ENCODE measurements at regions not wholly inside any gene's neighbourhood (a gene's known extent, or its start where the extent isn't known, plus 50 kb on each side); places are given as distances from the start of the nearest gene placed in this dataset.
A peak's percentile ranks its signal among the peaks of the same experiment; 100 is the strongest.

- Mint-ChIP-seq H3K36me3 (ENCODE audit: insufficient read depth, unreplicated experiment) (no peaks in the 10 kb centered on the region), H3K9me3 (ENCODE audit: unreplicated experiment) (no peaks in the 10 kb centered on the region), H3K27me3 (ENCODE audit: insufficient read depth, unreplicated experiment) (no peaks in the 10 kb centered on the region), H3K4me1 (ENCODE audit: insufficient read depth, unreplicated experiment) (no peaks in the 10 kb centered on the region), H3K27ac (ENCODE audit: low read depth, unreplicated experiment) (no peak overlapping the region), H3K4me3 (ENCODE audit: unreplicated experiment) (no peak overlapping the region)
- DNase-seq (ENCODE audit: unreplicated experiment): no peak
- intact Hi-C loops (cut with micrococcal nuclease): no loop called here
- no peak for TF ChIP-seq CTCF (IDR thresholded peaks at IDR 0.05; ENCODE audit: unreplicated experiment)
- ChIA-PET CTCF (interaction anchor here (1.1 kb wide), 1 partner anchor 73 kb away, joined by 5 read pairs; no protein-coding TSS in a partner anchor), POLR2A (no interaction called here)
- BruUV-seq (replicated peaks): no TSS peak
These were observed 56.8 kb upstream of the ALDH1B1 start for GRCh38 chr9:38335686-38336085.

- intact Hi-C loops (cut with micrococcal nuclease): no loop called here
- H3K4me1 Mint-ChIP-seq (ENCODE audit: insufficient read depth, unreplicated experiment): no peaks in the 10 kb centered on the region
- peak; percentile 31 for DNase-seq (ENCODE audit: unreplicated experiment)
- ChIA-PET CTCF (interaction anchor here (0.6 to 1.6 kb wide), 2 partner anchors 9 to 157 kb away, joined by 3 read pairs; no protein-coding TSS in a partner anchor), POLR2A (interaction anchor here (0.6 kb wide), 1 partner anchor 119 kb away, joined by 3 read pairs; no protein-coding TSS in a partner anchor)
- BruUV-seq (replicated peaks): no TSS peak
- no peaks in the 10 kb centered on the region for H3K9me3 Mint-ChIP-seq (ENCODE audit: unreplicated experiment)
- H3K36me3 Mint-ChIP-seq (ENCODE audit: insufficient read depth, unreplicated experiment): no peaks in the 10 kb centered on the region
- H3K27me3 Mint-ChIP-seq (ENCODE audit: insufficient read depth, unreplicated experiment): peaks cover 4% of the 10 kb centered on the region
- no peak overlapping the region for H3K27ac Mint-ChIP-seq (ENCODE audit: low read depth, unreplicated experiment)
- no peak overlapping the region for H3K4me3 Mint-ChIP-seq (ENCODE audit: unreplicated experiment)
- TF ChIP-seq CTCF (IDR thresholded peaks at IDR 0.05; ENCODE audit: unreplicated experiment): peak; percentile 17
These were observed 58.3 kb upstream of the ALDH1B1 start for GRCh38 chr9:38334234-38334633.

- DNase-seq (ENCODE audit: unreplicated experiment): peak; percentile 3
- Mint-ChIP-seq H3K27me3 (ENCODE audit: insufficient read depth, unreplicated experiment) (peaks cover 16% of the 10 kb centered on the region), H3K4me1 (ENCODE audit: insufficient read depth, unreplicated experiment) (no peaks in the 10 kb centered on the region), H3K9me3 (ENCODE audit: unreplicated experiment) (no peaks in the 10 kb centered on the region), H3K4me3 (ENCODE audit: unreplicated experiment) (no peak overlapping the region), H3K36me3 (ENCODE audit: insufficient read depth, unreplicated experiment) (no peaks in the 10 kb centered on the region), H3K27ac (ENCODE audit: low read depth, unreplicated experiment) (no peak overlapping the region)
- POLR2A ChIA-PET: no interaction called here
- intact Hi-C loops (cut with micrococcal nuclease): no loop called here
- BruUV-seq (replicated peaks): no TSS peak
- CTCF ChIA-PET: interaction anchor here (1.4 to 1.6 kb wide), 2 partner anchors 10 to 15 kb away, joined by 3 to 4 read pairs; no protein-coding TSS in a partner anchor
- no peak for TF ChIP-seq CTCF (IDR thresholded peaks at IDR 0.05; ENCODE audit: unreplicated experiment)
These were observed 59.5 kb upstream of the ALDH1B1 start for GRCh38 chr9:38333047-38333446.

- no peak overlapping the region for H3K27ac Mint-ChIP-seq (ENCODE audit: low read depth, unreplicated experiment)
- H3K27me3 Mint-ChIP-seq (ENCODE audit: insufficient read depth, unreplicated experiment): peaks cover 20% of the 10 kb centered on the region
- ChIA-PET POLR2A (interaction anchor here (0.7 kb wide), 1 partner anchor 364 kb away, joined by 3 read pairs; no protein-coding TSS in a partner anchor), CTCF (interaction anchor here (1.4 kb wide), 1 partner anchor 15 kb away, joined by 4 read pairs; no protein-coding TSS in a partner anchor)
- no TSS peak for BruUV-seq (replicated peaks)
- H3K9me3 Mint-ChIP-seq (ENCODE audit: unreplicated experiment): no peaks in the 10 kb centered on the region
- no peaks in the 10 kb centered on the region for H3K4me1 Mint-ChIP-seq (ENCODE audit: insufficient read depth, unreplicated experiment)
- DNase-seq (ENCODE audit: unreplicated experiment): no peak
- TF ChIP-seq CTCF (IDR thresholded peaks at IDR 0.05; ENCODE audit: unreplicated experiment): no peak
- H3K4me3 Mint-ChIP-seq (ENCODE audit: unreplicated experiment): no peak overlapping the region
- intact Hi-C loops (cut with micrococcal nuclease): no loop called here
- H3K36me3 Mint-ChIP-seq (ENCODE audit: insufficient read depth, unreplicated experiment): no peaks in the 10 kb centered on the region
These were observed 59.9 kb upstream of the ALDH1B1 start for GRCh38 chr9:38332625-38333024.
